ENCODE measurements at regions not wholly inside any gene's neighbourhood (a gene's known extent, or its start where the extent isn't known, plus 50 kb on each side); places are given as distances from the start of the nearest gene placed in this dataset.

DNA sequence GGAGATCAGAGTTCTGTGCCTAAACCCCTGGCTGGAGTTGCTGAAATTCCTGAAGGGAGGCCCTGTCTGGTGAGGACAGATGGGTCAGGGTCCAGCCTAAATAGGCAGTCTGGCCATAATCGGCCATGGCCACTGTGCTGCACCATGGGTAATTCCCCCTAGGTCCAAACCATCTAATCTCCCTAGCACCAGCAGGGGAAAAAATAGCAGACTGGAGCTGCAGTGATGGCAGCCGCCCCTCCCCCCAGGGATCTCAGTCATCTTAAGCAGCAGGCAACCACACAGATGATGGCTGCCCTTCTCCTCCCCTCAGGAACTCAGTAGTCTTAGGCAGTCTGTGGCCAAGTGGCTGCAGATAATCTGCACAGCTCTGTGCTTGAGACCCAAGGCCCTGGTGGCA lies 68.4 kb upstream of the CD96 start:
- DNase-seq (ENCODE audit: low read depth) = no peak

DNA sequence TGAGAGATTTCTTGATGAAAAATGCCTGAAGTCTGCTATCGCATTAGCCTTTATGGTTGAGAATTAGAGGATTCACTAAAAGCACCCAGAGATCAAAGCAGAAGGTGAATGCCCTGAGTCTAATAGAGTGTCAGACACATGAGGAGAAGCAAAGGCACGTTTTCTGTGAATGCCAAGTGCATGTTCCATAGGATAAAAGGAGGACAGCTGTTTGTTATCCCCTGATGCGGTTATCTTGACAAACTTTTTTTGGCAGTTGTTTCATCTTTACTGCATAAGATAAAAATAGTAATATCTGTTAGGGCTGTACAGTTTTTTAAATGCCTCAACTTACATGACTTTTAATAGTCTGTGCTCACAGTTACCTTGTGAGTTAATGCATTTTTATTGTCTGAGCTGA lies 65.3 kb upstream of the CD96 start:
- DNase-seq (ENCODE audit: low read depth) = no peak

DNA sequence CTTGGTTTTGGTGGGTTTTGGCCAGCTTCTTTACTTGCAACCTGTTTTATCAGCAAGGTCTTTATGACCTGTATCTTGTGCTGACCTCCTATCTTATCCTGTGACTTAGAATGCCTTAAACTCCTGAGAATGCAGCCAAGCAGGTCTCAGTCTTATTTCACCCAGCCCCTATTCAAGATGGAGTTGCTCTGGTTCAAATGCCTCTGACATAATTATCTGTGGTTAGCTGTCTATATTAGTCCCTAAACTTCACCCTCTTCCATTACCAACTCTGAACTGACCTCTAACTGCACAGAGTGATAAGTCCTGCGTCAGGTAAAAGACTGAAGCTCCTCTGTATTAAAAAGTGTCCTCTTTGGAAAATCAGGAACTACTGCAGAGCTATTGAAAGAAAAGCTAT lies 61.9 kb upstream of the CD96 start:
- DNase-seq (ENCODE audit: low read depth) = no peak

DNA sequence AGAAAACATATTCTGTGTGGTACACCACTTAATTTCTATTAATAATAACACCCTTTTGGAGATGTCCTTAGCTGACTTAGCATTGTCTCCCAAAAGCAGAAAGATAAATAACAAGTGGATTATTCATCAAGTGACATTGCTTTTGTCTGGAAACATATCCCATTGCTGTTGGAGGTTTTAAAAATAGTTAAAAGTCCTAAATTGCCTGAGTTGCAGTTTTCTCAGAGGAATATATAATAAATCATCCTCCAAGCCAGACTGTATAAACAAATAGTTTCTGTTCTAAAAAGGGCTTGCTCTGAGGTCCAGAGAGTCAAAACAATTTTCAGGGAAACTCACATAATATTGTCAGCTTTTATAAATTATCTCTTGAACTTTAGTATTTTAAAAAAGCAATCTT lies 60.4 kb upstream of the CD96 start:
- no peak for DNase-seq (ENCODE audit: low read depth)

DNA sequence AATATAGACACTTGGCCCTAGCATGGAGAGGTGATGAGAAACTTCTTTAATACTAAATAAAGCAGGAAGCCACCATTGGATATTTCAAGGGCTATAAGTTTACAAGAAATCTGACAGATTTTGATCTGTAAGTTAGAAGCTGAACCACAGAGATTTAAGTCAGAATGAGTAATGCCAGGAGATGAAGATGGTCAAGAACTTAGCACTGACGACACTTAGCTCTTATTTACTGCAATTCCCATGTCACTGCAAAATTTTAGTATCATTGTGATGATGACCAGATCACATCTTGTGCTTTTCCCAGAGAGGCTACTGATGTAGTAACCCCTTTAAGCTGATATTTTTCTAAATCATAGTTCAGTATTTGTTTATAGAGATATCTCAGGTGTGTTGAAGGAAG lies 59.4 kb upstream of the CD96 start:
- no peak for DNase-seq (ENCODE audit: low read depth)

DNA sequence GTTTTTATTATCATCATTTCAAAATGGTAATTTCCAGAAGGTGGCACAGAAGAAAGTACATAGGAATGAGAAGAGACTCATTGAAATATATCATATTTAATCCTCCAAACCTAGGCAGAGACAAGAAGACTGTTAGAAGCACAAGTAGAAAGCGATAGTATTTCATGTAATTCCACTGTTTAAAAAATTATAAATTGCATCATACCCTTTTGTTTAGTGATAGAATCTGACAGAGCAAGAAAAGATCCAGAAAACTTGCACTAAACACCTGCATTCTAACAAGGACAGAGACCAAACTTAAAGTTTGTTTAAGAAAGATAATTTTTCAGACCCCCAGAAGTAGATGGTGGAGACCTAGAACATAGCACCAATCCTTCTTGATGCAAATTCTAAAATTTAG lies 56.9 kb upstream of the CD96 start:
- DNase-seq (ENCODE audit: low read depth) = no peak

Measured in activated gamma-delta T cell treated with anti-CD3 and anti-CD28 coated beads, Interleukin-2, amount 50 U/mL, for 16 hours (primary cell).